Stromal cell of bone marrow (primary cell): ENCODE measurements at regions not wholly inside any gene's neighbourhood (a gene's known extent, or its start where the extent isn't known, plus 50 kb on each side); places are given as distances from the start of the nearest gene placed in this dataset.

ENCODE experiments used
- DNase-seq: peaks from one replicate; pipeline ENCODE4 v3.0.0-alpha.2; 2012; ENCODE audit warnings: low read depth

GRCh38 chr2:164439885-164440284, 181.4 kb downstream of the GRB14 start:
- no peak for DNase-seq

- DNase-seq: no peak
These were observed 182.0 kb downstream of the GRB14 start for GRCh38 chr2:164439235-164439634.

GRCh38 chr2:164438490-164439205, 182.6 kb downstream of the GRB14 start:
- no peak for DNase-seq

DNA sequence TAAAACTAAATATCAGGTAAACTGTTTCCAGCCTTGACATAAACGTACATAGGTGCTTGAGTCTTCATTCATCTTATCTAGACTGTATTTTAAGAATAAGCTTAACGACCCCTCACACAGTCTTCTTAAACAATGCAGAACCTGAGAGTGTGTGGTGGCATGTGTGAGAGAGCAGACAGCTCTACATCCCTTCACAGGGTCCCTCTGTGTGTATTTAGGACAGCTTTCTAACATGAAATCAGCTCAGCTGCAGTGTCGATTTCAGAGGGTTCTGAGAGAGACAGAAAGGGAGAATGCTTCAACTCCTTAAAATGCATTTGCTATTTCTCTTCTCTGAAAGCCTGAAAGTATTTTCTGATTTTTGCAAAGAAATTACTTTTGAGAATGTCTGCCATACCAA, 185.2 kb downstream of the GRB14 start:
- DNase-seq: no peak

GRCh38 chr2:164430166-164430783, 191.0 kb downstream of the GRB14 start:
- peak; percentile 27 for DNase-seq

GRCh38 chr2:164429354-164429753, 191.9 kb downstream of the GRB14 start:
- no peak for DNase-seq

DNA sequence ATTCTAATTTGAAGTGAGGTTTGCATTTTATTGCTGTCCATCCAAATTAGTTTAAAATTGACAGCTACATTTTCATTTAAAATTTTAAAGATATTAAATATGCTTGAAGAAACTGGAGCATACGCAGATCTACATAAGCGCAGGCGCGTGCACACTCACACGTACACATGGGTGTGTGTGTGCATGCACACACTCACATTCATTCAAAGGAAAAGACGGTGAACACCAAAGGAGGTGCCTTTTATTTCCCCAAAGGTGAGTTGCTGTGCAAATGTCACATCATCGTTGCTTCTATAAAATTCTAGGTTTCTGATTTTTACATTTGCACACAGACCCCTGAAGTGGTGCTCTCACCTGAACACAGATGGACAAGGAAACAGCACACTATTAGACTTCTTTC, 194.2 kb downstream of the GRB14 start:
- no peak for DNase-seq

GRCh38 chr2:164420787-164421186, 200.5 kb downstream of the GRB14 start:
- DNase-seq: no peak

DNA sequence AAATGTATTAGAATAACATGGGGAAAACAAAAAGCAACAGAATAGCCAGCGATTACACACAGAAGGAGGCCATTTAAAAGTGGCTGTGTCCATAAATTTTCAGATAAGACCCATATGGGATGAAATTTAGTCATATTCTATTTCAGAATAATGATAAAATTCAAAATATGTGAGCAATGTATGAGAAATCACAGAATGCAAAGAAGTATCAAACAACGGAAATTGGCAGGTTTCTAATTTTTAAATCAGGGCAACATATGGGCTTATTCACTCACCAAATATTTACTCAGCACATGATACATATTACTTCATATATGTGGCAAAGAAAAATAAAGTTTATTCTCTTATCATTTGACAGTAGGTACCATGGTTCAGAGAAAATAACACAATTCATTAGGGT, 208.5 kb downstream of the GRB14 start:
- DNase-seq: no peak

DNA sequence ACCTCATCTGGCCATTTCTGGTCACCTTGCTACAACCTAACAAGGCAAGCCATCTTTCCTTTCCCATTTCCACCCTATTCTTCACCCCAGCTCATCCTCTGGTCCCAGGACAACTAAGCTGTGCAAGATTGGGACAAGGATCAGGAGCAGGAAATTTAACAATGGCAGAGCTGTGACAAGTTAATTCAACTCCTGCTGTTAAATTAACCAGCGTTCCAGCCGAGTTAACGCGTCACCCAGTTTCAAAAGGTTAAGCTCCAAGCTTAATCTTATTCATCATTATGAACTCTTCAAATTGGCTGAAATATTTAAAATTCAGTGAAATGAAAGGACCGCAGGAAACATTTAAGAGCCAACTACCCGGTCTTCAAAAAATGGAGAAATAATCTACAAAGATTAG, 231.9 kb downstream of the GRB14 start:
- DNase-seq: no peak

DNA sequence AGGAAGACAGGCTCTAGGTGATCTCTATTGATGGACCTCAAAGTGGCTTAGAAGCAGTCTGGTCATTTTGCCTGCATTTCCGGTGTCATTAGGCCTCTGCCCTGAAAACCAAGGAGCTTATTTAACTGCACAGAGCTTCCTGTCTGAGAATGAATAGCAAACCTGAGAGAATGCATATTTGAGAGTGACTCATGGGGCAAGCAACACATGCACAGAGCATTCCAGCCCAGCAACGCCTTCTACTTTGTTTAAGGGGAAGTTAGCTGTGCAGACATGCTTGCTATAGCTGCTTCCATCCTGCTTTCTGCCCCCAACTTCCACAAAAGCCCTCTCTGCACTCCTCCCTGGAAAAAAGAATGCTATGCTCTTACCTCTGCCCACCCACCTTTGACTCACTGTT, 232.8 kb downstream of the GRB14 start:
- peak; percentile 10 for DNase-seq

- DNase-seq: no peak
These were observed 235.1 kb downstream of the GRB14 start for GRCh38 chr2:164386231-164386630.

- no peak for DNase-seq
These were observed 236.8 kb downstream of the GRB14 start for GRCh38 chr2:164384434-164384833.

- no peak for DNase-seq
These were observed 249.4 kb downstream of the GRB14 start for GRCh38 chr2:164371916-164372315.

- DNase-seq: peak; percentile 9
These were observed 251.9 kb downstream of the GRB14 start for GRCh38 chr2:164369366-164369765.

- no peak for DNase-seq
These were observed 252.4 kb downstream of the GRB14 start for GRCh38 chr2:164368896-164369295.

GRCh38 chr2:164363646-164364045, 257.6 kb downstream of the GRB14 start:
- DNase-seq: no peak

- no peak for DNase-seq
These were observed 269.7 kb downstream of the GRB14 start for GRCh38 chr2:164351536-164351935.

DNA sequence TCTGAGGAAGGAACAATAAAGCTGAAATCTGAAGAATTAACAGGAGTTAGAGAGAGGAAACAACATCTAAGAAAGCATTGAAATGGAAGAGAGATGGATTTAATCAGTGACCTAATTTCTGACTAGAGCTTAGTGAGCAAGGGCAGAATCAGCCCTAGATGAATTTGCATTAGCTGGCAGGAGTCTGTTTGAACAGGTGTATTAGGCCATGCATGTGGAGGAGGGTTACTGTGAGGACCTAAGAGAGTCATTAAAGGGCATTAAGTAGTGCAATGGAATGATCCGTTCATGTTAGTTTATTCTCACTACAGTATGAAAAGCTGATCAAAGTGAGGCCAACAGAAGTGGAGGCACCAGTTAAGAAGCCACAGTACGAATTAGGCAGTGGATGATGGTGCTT, 285.3 kb downstream of the GRB14 start:
- DNase-seq: no peak

DNA sequence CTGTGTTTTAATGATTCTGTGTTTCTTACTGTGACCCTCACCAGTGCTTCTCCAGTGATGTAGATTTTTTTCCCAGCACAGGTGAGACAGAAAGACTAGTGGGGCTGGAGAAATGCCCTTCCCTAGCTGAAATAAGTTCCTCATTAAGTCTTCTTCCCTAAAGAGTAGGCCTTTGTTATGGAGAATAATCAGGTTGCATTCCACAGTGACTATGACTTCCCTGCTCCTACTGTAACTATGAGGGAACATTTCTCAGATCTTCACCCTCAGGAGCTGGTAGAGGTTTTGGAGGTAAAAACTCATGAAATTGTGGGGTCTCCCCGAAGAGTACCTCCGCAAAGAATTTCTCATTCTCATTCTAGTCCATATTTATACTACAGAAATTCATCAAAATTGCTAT, 286.2 kb downstream of the GRB14 start:
- DNase-seq: no peak

DNA sequence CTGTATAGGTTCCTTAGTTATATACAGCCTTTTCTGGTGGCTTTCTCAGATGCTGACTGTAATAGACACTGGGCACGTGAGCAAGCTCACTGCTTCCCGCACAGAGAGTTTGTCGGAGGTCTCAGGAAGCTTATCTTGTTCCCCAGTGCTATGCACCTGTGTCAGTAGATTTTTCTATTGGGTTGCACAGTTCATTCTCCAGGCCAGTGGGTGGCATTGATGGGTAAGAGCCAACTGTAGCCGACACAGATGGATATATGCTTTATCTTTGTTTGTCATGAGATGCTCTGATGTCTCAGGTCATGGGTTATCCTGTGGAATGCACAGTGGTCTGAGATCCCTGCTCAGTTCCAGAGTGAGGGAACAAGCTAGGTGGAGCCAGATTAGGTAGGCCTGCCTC, 293.0 kb downstream of the GRB14 start:
- no peak for DNase-seq

GRCh38 chr2:164323978-164324377, 297.3 kb downstream of the GRB14 start:
- no peak for DNase-seq

DNA sequence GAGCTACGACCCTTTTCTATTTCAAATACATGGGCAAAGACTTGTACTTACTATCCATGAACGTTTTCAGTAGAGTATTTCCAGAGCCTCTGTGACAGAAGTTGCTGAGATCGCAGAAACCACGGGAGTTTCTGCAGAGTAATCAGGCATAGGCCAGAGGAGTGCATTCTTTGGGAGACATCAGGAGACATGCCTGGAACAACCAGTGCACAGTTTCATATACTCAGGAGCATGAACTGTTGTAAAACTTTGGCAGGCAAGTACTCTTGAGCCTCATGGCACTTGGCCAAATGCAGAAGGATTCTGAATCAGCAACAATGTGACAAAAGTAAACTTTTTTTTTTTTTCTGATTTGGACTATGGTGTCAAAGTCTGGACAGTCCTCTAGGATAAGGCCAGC, 307.1 kb downstream of the GRB14 start:
- DNase-seq: peak; percentile 19

GRCh38 chr2:164306872-164307271, 314.4 kb downstream of the GRB14 start:
- no peak for DNase-seq
